Activated B cell treated with CpG ODN at 0.5 μM for 24 hours (primary cell): ENCODE measurements at regions not wholly inside any gene's neighbourhood (a gene's known extent, or its start where the extent isn't known, plus 50 kb on each side); places are given as distances from the start of the nearest gene placed in this dataset.

Experiments used
- ATAC-seq: fragments of 200-7000 bp; cut with Tn5 transposase; one replicate; pipeline ENCODE4 v1.10.0; 2021; ENCODE audit warnings: low read depth, mild to moderate bottlenecking, moderate library complexity
- CTCF ChIA-PET: fragments of 350-600 bp; sonication (Branson Sonifier 250); formaldehyde crosslinking; loops from one replicate; lab custom pipeline; 2021; ENCODE audit warnings: antibody characterized with exemption; lab: Charles Lee
- POLR2A ChIA-PET: fragments of 350-600 bp; sonication (Branson Sonifier 250); formaldehyde crosslinking; loops from one replicate; lab custom pipeline; 2021; ENCODE audit warnings: antibody characterized with exemption; lab: Charles Lee
- DNase-seq: peaks from one replicate; pipeline ENCODE4 v3.0.0; 2022
- H3K27ac Mint-ChIP-seq: one replicate; pipeline ENCODE4 v1.8.0; 2020; ENCODE audit warnings: mixed read lengths
- H3K27me3 Mint-ChIP-seq: one replicate; pipeline ENCODE4 v1.8.0; 2021; ENCODE audit warnings: mixed read lengths
- H3K36me3 Mint-ChIP-seq: one replicate; pipeline ENCODE4 v1.8.0; 2021; ENCODE audit warnings: low read depth, mixed read lengths
- H3K4me1 Mint-ChIP-seq: one replicate; pipeline ENCODE4 v1.8.0; 2021; ENCODE audit warnings: mixed read lengths
- H3K4me3 Mint-ChIP-seq: one replicate; pipeline ENCODE4 v1.8.0; 2020; ENCODE audit warnings: mild to moderate bottlenecking, mixed read lengths
- H3K9me3 Mint-ChIP-seq: one replicate; pipeline ENCODE4 v1.8.0; 2020; ENCODE audit warnings: mixed read lengths
- CTCF ChIP-seq: fragments of 200-600 bp; IDR thresholded peaks from one replicate; pipeline ENCODE4 v1.8.0; 2022; ENCODE audit warnings: antibody characterized with exemption, mild to moderate bottlenecking
- intact Hi-C: fragments of 100-400 bp; cut with micrococcal nuclease; formaldehyde crosslinking; loops from one replicate; pipeline ENCODE4 v1.15.1; 2024

GRCh38 chr7:67564959-67565358 lies 568.3 kb downstream of the TYW1 start:
- Mint-ChIP-seq H3K36me3 (no peaks in the 10 kb centered on the region), H3K4me3 (no peak overlapping the region), H3K27me3 (no peaks in the 10 kb centered on the region), H3K4me1 (no peaks in the 10 kb centered on the region), H3K9me3 (peaks cover 8% of the 10 kb centered on the region), H3K27ac (no peak overlapping the region)
- intact Hi-C loops, result no loop called here
- CTCF ChIA-PET, result no interaction called here
- DNase-seq, result no peak
- POLR2A ChIA-PET, result no interaction called here
- TF ChIP-seq CTCF, result no peak
- ATAC-seq, result no peak

GRCh38 chr7:67566101-67566500 lies 569.5 kb downstream of the TYW1 start:
- no peaks in the 10 kb centered on the region for H3K27me3 Mint-ChIP-seq
- ChIA-PET CTCF (no interaction called here), POLR2A (no interaction called here)
- no peaks in the 10 kb centered on the region for H3K4me1 Mint-ChIP-seq
- no peak overlapping the region for H3K27ac Mint-ChIP-seq
- H3K4me3 Mint-ChIP-seq, result no peak overlapping the region
- ATAC-seq (no peak), DNase-seq (no peak)
- peaks cover 5% of the 10 kb centered on the region for H3K9me3 Mint-ChIP-seq
- intact Hi-C loops, result no loop called here
- no peak for TF ChIP-seq CTCF
- no peaks in the 10 kb centered on the region for H3K36me3 Mint-ChIP-seq

GRCh38 chr7:67571026-67571545 lies 574.5 kb downstream of the TYW1 start:
- Mint-ChIP-seq H3K4me3 (no peak overlapping the region), H3K4me1 (no peaks in the 10 kb centered on the region), H3K9me3 (peaks cover 5% of the 10 kb centered on the region), H3K36me3 (no peaks in the 10 kb centered on the region), H3K27ac (no peak overlapping the region), H3K27me3 (no peaks in the 10 kb centered on the region)
- no peak for TF ChIP-seq CTCF
- ChIA-PET POLR2A (no interaction called here), CTCF (no interaction called here)
- intact Hi-C loops, result no loop called here
- DNase-seq, result no peak
- no peak for ATAC-seq

GRCh38 chr7:67573639-67574038 lies 577.0 kb downstream of the TYW1 start:
- no peaks in the 10 kb centered on the region for H3K4me1 Mint-ChIP-seq
- POLR2A ChIA-PET, result no interaction called here
- intact Hi-C loops, result no loop called here

GRCh38 chr7:67588631-67589030 lies 592.0 kb downstream of the TYW1 start:
- H3K27ac Mint-ChIP-seq, result no peak overlapping the region
- no peaks in the 10 kb centered on the region for H3K27me3 Mint-ChIP-seq
- POLR2A ChIA-PET, result no interaction called here
- H3K36me3 Mint-ChIP-seq, result no peaks in the 10 kb centered on the region
- H3K9me3 Mint-ChIP-seq, result peaks cover 8% of the 10 kb centered on the region
- no peaks in the 10 kb centered on the region for H3K4me1 Mint-ChIP-seq
- no peak for DNase-seq
- ATAC-seq, result no peak
- intact Hi-C loops, result no loop called here
- no peak overlapping the region for H3K4me3 Mint-ChIP-seq
- CTCF ChIA-PET, result no interaction called here
- no peak for TF ChIP-seq CTCF

More at GRCh38 chr7:67573639-67574038, 577.0 kb downstream of the TYW1 start:
- no peaks in the 10 kb centered on the region for H3K36me3 Mint-ChIP-seq
- H3K27me3 Mint-ChIP-seq, result no peaks in the 10 kb centered on the region
- TF ChIP-seq CTCF, result no peak
- no peak overlapping the region for H3K27ac Mint-ChIP-seq
- peaks cover 5% of the 10 kb centered on the region for H3K9me3 Mint-ChIP-seq
- CTCF ChIA-PET, result no interaction called here
- H3K4me3 Mint-ChIP-seq, result no peak overlapping the region
- DNase-seq (no peak), ATAC-seq (no peak)
